WTC11 (cell line): ENCODE measurements at regions not wholly inside any gene's neighbourhood (a gene's known extent, or its start where the extent isn't known, plus 50 kb on each side); places are given as distances from the start of the nearest gene placed in this dataset.

ENCODE experiments used
- ATAC-seq: fragments of 200-7000 bp; cut with Tn5 transposase; 2 replicates; pipeline ENCODE4 v1.10.0; 2021; ENCODE audit warnings: mild to moderate bottlenecking, moderate library complexity
- CTCF ChIA-PET: fragments of 300-600 bp; sonication (Branson Sonifier 250); formaldehyde crosslinking; loops from one replicate; lab custom pipeline; 2021; ENCODE audit warnings: antibody characterized with exemption; lab: Charles Lee
- POLR2A ChIA-PET: fragments of 350-600 bp; sonication (Branson Sonifier 250); formaldehyde crosslinking; loops from one replicate; lab custom pipeline; 2021; ENCODE audit warnings: antibody characterized with exemption; lab: Charles Lee
- DNase-seq: peaks from one replicate; pipeline ENCODE4 v3.0.0; 2021; ENCODE audit warnings: low spot score
- H3K27ac Mint-ChIP-seq: 2 replicates; pipeline ENCODE4 v1.8.0; 2021; ENCODE audit warnings: mixed read lengths
- H3K27me3 Mint-ChIP-seq: 2 replicates; pipeline ENCODE4 v1.8.0; 2021; ENCODE audit warnings: low read depth, mild to moderate bottlenecking, moderate library complexity, mixed read lengths
- H3K36me3 Mint-ChIP-seq: 2 replicates; pipeline ENCODE4 v1.8.0; 2021; ENCODE audit warnings: mixed read lengths
- H3K4me1 Mint-ChIP-seq: 2 replicates; pipeline ENCODE4 v1.8.0; 2022; ENCODE audit warnings: mixed read lengths
- H3K4me3 Mint-ChIP-seq: 2 replicates; pipeline ENCODE4 v1.8.0; 2021; ENCODE audit warnings: mild to moderate bottlenecking, moderate library complexity, mixed read lengths
- H3K9me3 Mint-ChIP-seq: 2 replicates; pipeline ENCODE4 v1.8.0; 2021; ENCODE audit warnings: mixed read lengths
- ARID4B ChIP-seq: sonication (generic); formaldehyde crosslinking; IDR thresholded peaks from 2 replicates; pipeline ENCODE4 v1.8.0; 2023; ENCODE audit warnings: missing genetic modification reagents, mild to moderate bottlenecking, borderline replicate concordance
- CDX4 ChIP-seq: fragments of 250-450 bp; sonication (Bioruptor Pico); IDR thresholded peaks from 2 replicates; pipeline ENCODE4 v1.9.0; 2021; ENCODE audit warnings: moderate library complexity, mild to moderate bottlenecking, inconsistent platforms, borderline replicate concordance
- CTCF ChIP-seq: fragments of 200-600 bp; IDR thresholded peaks from 2 replicates; pipeline ENCODE4 v1.8.0; 2022; ENCODE audit warnings: antibody characterized with exemption
- ETV6 ChIP-seq: sonication (generic); formaldehyde crosslinking; IDR thresholded peaks from 2 replicates; pipeline ENCODE4 v1.8.1; 2022; ENCODE audit warnings: mild to moderate bottlenecking, missing genetic modification reagents
- FOXP1 ChIP-seq: sonication (generic); formaldehyde crosslinking; IDR thresholded peaks from 2 replicates; pipeline ENCODE4 v1.8.0; 2022; ENCODE audit warnings: missing genetic modification reagents, mild to moderate bottlenecking, moderate library complexity, borderline replicate concordance
- GABPB1 ChIP-seq: sonication (generic); formaldehyde crosslinking; IDR thresholded peaks from 2 replicates; pipeline ENCODE4 v1.8.1; 2023; ENCODE audit warnings: mild to moderate bottlenecking, missing genetic modification reagents
- JUN ChIP-seq: sonication (generic); formaldehyde crosslinking; IDR thresholded peaks from 2 replicates; pipeline ENCODE4 v1.8.0; 2023; ENCODE audit warnings: mild to moderate bottlenecking, missing genetic modification reagents
- MYBL2 ChIP-seq: sonication (generic); formaldehyde crosslinking; IDR thresholded peaks from 2 replicates; pipeline ENCODE4 v1.8.1; 2023; ENCODE audit warnings: mild to moderate bottlenecking, moderate library complexity, missing genetic modification reagents
- NFE2L1 ChIP-seq: sonication (generic); formaldehyde crosslinking; IDR thresholded peaks from 2 replicates; pipeline ENCODE4 v1.8.1; 2023; ENCODE audit warnings: missing genetic modification reagents
- NR1H2 ChIP-seq: sonication (generic); formaldehyde crosslinking; IDR thresholded peaks from 2 replicates; pipeline ENCODE4 v1.9.0; 2021; ENCODE audit warnings: mild to moderate bottlenecking, moderate library complexity, missing genetic modification reagents
- NR2C2 ChIP-seq: sonication (generic); formaldehyde crosslinking; IDR thresholded peaks from 2 replicates; pipeline ENCODE4 v1.8.0; 2022; ENCODE audit warnings: mild to moderate bottlenecking, missing genetic modification reagents
- PREB ChIP-seq: sonication (generic); formaldehyde crosslinking; IDR thresholded peaks from 2 replicates; pipeline ENCODE4 v1.8.1; 2022; ENCODE audit warnings: mild to moderate bottlenecking, missing genetic modification reagents, moderate library complexity, borderline replicate concordance
- RELA ChIP-seq: sonication (generic); formaldehyde crosslinking; IDR thresholded peaks from 2 replicates; pipeline ENCODE4 v1.8.1; 2022; ENCODE audit warnings: missing genetic modification reagents, mild to moderate bottlenecking, borderline replicate concordance
- RORB ChIP-seq: fragments of 250-450 bp; sonication (Bioruptor Pico); IDR thresholded peaks from 2 replicates; pipeline ENCODE4 v1.9.0; 2021; ENCODE audit warnings: mild to moderate bottlenecking
- SP1 ChIP-seq: sonication (generic); formaldehyde crosslinking; conservative IDR thresholded peaks from 2 replicates; pipeline ENCODE4 v1.8.1; 2022; ENCODE audit warnings: missing genetic modification reagents
- TEAD1 ChIP-seq: sonication (generic); formaldehyde crosslinking; IDR thresholded peaks from 2 replicates; pipeline ENCODE4 v1.8.0; 2022; ENCODE audit warnings: mild to moderate bottlenecking, missing genetic modification reagents
- TEAD4 ChIP-seq: sonication (generic); formaldehyde crosslinking; IDR thresholded peaks from 2 replicates; pipeline ENCODE4 v1.8.0; 2022; ENCODE audit warnings: mild to moderate bottlenecking, missing genetic modification reagents
- TP53 ChIP-seq: sonication (generic); formaldehyde crosslinking; IDR thresholded peaks from 2 replicates; pipeline ENCODE4 v1.8.1; 2023; ENCODE audit warnings: mild to moderate bottlenecking, missing genetic modification reagents
- ZNF121 ChIP-seq: sonication (generic); formaldehyde crosslinking; IDR thresholded peaks from 2 replicates; pipeline ENCODE4 v1.8.0; 2023; ENCODE audit warnings: missing genetic modification reagents
- ZNF232 ChIP-seq: sonication (generic); formaldehyde crosslinking; IDR thresholded peaks from 2 replicates; pipeline ENCODE4 v1.8.0; 2022; ENCODE audit warnings: mild to moderate bottlenecking, missing genetic modification reagents
- ZNF416 ChIP-seq: fragments of 250-450 bp; sonication (Bioruptor Pico); IDR thresholded peaks from 2 replicates; pipeline ENCODE4 v1.9.0; 2021; ENCODE audit warnings: mild to moderate bottlenecking, inconsistent platforms
- ZNF425 ChIP-seq: fragments of 250-450 bp; sonication (Bioruptor Pico); conservative IDR thresholded peaks from 2 replicates; pipeline ENCODE4 v1.9.0; 2021; ENCODE audit warnings: mild to moderate bottlenecking
- ZNF671 ChIP-seq: fragments of 250-450 bp; sonication (Bioruptor Pico); IDR thresholded peaks from 2 replicates; pipeline ENCODE4 v1.8.0; 2021; ENCODE audit warnings: mild to moderate bottlenecking

GRCh38 chr13:81677857-81678256, 1336.9 kb upstream of the SPRY2 start (continued):
- TF ChIP-seq RORB (CRISPR knock-in tag) (no peak), ZNF425 (CRISPR knock-in tag) (no peak)

- peaks cover 3% of the 10 kb centered on the region; the same call in 1 of the 2 replicates for H3K27me3 Mint-ChIP-seq
- CTCF ChIA-PET = no interaction called here
- no peak for TF ChIP-seq RELA (CRISPR knock-in tag)
- TF ChIP-seq ZNF416 (CRISPR knock-in tag) = no peak
- no peak for TF ChIP-seq FOXP1 (CRISPR knock-in tag)
- TF ChIP-seq GABPB1 (CRISPR knock-in tag) = no peak
- TF ChIP-seq JUN = no peak
- no peak for TF ChIP-seq ARID4B (CRISPR knock-in tag)
- no peak for TF ChIP-seq MYBL2 (CRISPR knock-in tag)
- no peak for TF ChIP-seq ZNF425 (CRISPR knock-in tag)
- TF ChIP-seq ZNF232 (CRISPR knock-in tag) = no peak
- H3K27ac Mint-ChIP-seq = no peak overlapping the region
- H3K4me3 Mint-ChIP-seq = no peak overlapping the region
- no peak for ATAC-seq
- DNase-seq = no peak
- H3K9me3 Mint-ChIP-seq = peaks cover 22% of the 10 kb centered on the region
- H3K4me1 Mint-ChIP-seq = peaks cover 7% of the 10 kb centered on the region
- POLR2A ChIA-PET = no interaction called here
- peaks cover 14% of the 10 kb centered on the region for H3K36me3 Mint-ChIP-seq
Observed at GRCh38 chr13:81676008-81676407, 1335.1 kb upstream of the SPRY2 start.

- no peak overlapping the region for H3K4me3 Mint-ChIP-seq
- H3K36me3 Mint-ChIP-seq = peaks cover 3% of the 10 kb centered on the region
- peaks cover 4% of the 10 kb centered on the region for H3K9me3 Mint-ChIP-seq
- peaks cover 33% of the 10 kb centered on the region for H3K4me1 Mint-ChIP-seq
- no peak for DNase-seq
- ATAC-seq = no peak
- H3K27ac Mint-ChIP-seq = no peak overlapping the region
- POLR2A ChIA-PET = no interaction called here
- no peaks in the 10 kb centered on the region for H3K27me3 Mint-ChIP-seq
- CTCF ChIA-PET = no interaction called here
- TF ChIP-seq TEAD4 (CRISPR knock-in tag) (no peak), NFE2L1 (CRISPR knock-in tag) (no peak), TP53 (CRISPR knock-in tag) (no peak), NR1H2 (CRISPR knock-in tag) (no peak), TEAD1 (no peak), CTCF (no peak), ZNF121 (CRISPR knock-in tag) (no peak), ETV6 (CRISPR knock-in tag) (no peak), ZNF671 (CRISPR knock-in tag) (no peak), PREB (CRISPR knock-in tag) (no peak), CDX4 (CRISPR knock-in tag) (no peak), JUN (no peak), NR2C2 (CRISPR knock-in tag) (no peak), SP1 (CRISPR knock-in tag) (no peak)
Observed at GRCh38 chr13:81671064-81671463, 1330.1 kb upstream of the SPRY2 start.
